Nephron progenitor cell (in vitro differentiated cells): ENCODE measurements at regions not wholly inside any gene's neighbourhood (a gene's known extent, or its start where the extent isn't known, plus 50 kb on each side); places are given as distances from the start of the nearest gene placed in this dataset.
A peak's percentile ranks its signal among the peaks of the same experiment; 100 is the strongest.
"Not testable (repeated sequence)": the region's sequence is repeated elsewhere in the genome, so short reads cannot be mapped to it uniquely, and the experiment has no call there.

Experiments
- DNase-seq: peaks from one replicate; pipeline ENCODE4 v3.0.0; 2021
- H3K27ac Mint-ChIP-seq: 2 replicates; pipeline ENCODE4 v1.8.0; 2021; ENCODE audit warnings: mild to moderate bottlenecking, moderate library complexity, mixed read lengths
- H3K27me3 Mint-ChIP-seq: 2 replicates; pipeline ENCODE4 v1.8.0; 2021; ENCODE audit warnings: mild to moderate bottlenecking, low read depth, mixed read lengths; ENCODE audit not compliant: poor library complexity
- H3K36me3 Mint-ChIP-seq: 2 replicates; pipeline ENCODE4 v1.8.0; 2021; ENCODE audit warnings: low read depth, mixed read lengths
- H3K4me1 Mint-ChIP-seq: 2 replicates; pipeline ENCODE4 v1.8.0; 2021; ENCODE audit warnings: mixed read lengths
- H3K4me3 Mint-ChIP-seq: 2 replicates; pipeline ENCODE4 v1.8.0; 2021; ENCODE audit warnings: mild to moderate bottlenecking, moderate library complexity, mixed read lengths
- H3K9me3 Mint-ChIP-seq: 2 replicates; pipeline ENCODE4 v1.8.0; 2021; ENCODE audit warnings: mild to moderate bottlenecking, moderate library complexity, mixed read lengths
- TF ChIP-seq, protein P1 (sequence below): fragments of 200-600 bp; sonication (generic); IDR thresholded peaks from 2 replicates; pipeline ENCODE4 v1.5.0; 2021; ENCODE audit warnings: antibody characterized with exemption

DNA sequence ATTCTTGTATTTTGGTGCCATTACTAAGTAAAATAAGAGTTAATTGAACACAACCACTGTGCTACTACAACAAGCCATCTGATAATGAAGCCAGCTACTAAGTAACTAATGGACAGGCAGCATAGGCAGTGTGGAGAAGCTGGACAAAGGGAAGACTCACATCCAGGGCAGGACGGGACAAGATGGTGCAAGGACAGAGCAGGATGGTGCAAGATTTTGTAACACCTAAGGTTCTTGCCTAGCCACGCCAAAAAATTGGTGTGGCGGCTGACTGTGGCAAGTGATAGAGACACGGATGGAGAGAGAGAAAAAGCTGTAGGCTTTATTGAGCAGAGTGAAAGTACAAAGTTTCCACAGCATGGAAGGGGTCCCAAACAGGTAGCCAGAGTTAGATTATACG, 114.0 kb upstream of the VANGL1 start:
- TF ChIP-seq, protein P1, sequence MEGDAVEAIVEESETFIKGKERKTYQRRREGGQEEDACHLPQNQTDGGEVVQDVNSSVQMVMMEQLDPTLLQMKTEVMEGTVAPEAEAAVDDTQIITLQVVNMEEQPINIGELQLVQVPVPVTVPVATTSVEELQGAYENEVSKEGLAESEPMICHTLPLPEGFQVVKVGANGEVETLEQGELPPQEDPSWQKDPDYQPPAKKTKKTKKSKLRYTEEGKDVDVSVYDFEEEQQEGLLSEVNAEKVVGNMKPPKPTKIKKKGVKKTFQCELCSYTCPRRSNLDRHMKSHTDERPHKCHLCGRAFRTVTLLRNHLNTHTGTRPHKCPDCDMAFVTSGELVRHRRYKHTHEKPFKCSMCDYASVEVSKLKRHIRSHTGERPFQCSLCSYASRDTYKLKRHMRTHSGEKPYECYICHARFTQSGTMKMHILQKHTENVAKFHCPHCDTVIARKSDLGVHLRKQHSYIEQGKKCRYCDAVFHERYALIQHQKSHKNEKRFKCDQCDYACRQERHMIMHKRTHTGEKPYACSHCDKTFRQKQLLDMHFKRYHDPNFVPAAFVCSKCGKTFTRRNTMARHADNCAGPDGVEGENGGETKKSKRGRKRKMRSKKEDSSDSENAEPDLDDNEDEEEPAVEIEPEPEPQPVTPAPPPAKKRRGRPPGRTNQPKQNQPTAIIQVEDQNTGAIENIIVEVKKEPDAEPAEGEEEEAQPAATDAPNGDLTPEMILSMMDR: no peak
- no peaks in the 10 kb centered on the region for H3K9me3 Mint-ChIP-seq
- peak overlapping the region; percentile 25 for H3K4me3 Mint-ChIP-seq
- no peaks in the 10 kb centered on the region for H3K36me3 Mint-ChIP-seq
- peak overlapping the region; percentile 64 for H3K27ac Mint-ChIP-seq
- no peaks in the 10 kb centered on the region for H3K27me3 Mint-ChIP-seq
- peaks cover 30% of the 10 kb centered on the region for H3K4me1 Mint-ChIP-seq
- no peak for DNase-seq

DNA sequence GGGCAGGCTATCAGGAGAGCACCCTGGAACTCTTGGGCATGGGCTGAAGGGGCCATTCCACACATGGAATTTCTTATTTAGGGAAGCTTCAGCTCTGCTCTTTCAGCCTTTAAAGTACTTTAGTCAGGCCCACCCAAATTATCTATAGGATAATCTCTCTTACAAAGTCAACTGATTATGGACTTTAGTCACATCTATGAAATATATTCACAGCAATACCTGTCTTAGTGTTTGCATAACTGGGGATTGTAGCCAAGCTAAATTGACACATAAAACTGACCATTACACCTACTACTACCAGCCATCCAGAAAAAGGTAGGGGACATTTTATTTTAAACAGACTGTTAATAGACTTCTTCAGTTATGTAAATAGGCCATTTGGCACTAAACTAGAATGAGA, 114.9 kb upstream of the VANGL1 start:
- no peaks in the 10 kb centered on the region for H3K9me3 Mint-ChIP-seq
- H3K4me1 Mint-ChIP-seq: peaks cover 21% of the 10 kb centered on the region
- H3K4me3 Mint-ChIP-seq: no peak overlapping the region
- TF ChIP-seq, protein P1: no peak
- no peaks in the 10 kb centered on the region for H3K36me3 Mint-ChIP-seq
- no peak overlapping the region for H3K27ac Mint-ChIP-seq
- no peak for DNase-seq
- H3K27me3 Mint-ChIP-seq: no peaks in the 10 kb centered on the region

DNA sequence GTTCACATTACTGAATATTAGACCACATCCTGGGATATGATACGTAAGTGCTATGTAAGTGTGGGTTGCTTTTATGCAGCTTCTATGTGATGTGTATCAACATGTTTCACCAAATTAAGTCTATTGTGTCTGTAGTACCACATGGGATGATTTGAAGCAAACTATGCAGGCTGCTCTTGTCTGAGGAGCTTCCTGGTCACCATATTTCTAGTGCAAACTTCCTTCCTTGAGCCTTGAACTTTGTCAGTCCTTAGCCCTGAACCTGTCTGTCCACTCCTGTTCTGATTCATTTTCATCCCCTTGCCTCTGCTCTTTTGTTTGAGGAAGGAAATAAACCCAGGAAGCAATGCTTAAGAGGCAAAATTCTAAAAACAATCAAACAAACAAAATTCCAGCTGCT, 117.5 kb upstream of the VANGL1 start:
- H3K36me3 Mint-ChIP-seq: no peaks in the 10 kb centered on the region
- no peak for DNase-seq
- H3K9me3 Mint-ChIP-seq: peaks cover 5% of the 10 kb centered on the region
- peaks cover 16% of the 10 kb centered on the region for H3K4me1 Mint-ChIP-seq
- no peak overlapping the region for H3K27ac Mint-ChIP-seq
- no peaks in the 10 kb centered on the region for H3K27me3 Mint-ChIP-seq
- no peak overlapping the region for H3K4me3 Mint-ChIP-seq
- TF ChIP-seq, protein P1: no peak

DNA sequence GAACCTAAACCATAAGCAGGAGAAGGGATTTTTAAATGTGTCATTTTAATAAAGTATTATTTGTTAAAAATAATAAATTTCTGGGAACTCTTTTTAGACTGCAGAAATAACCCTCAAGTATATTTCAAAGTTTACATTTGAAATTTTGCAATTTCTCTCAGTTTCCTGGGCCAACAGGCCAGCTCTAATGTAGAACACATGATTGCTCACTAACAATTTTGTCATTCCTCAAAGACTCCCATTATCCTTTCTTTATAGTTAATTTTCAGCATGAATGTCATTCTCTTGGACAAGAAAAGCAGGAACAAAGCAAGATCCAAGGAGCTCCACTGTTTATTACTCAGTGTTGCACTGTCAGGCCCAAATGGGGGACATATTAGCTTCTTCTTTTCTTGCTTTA, 119.4 kb upstream of the VANGL1 start:
- peaks cover 5% of the 10 kb centered on the region for H3K9me3 Mint-ChIP-seq
- H3K4me1 Mint-ChIP-seq: peaks cover under 1% of the 10 kb centered on the region
- DNase-seq: no peak
- TF ChIP-seq, protein P1: no peak
- no peaks in the 10 kb centered on the region for H3K36me3 Mint-ChIP-seq
- no peak overlapping the region for H3K27ac Mint-ChIP-seq
- peaks cover 6% of the 10 kb centered on the region for H3K27me3 Mint-ChIP-seq
- H3K4me3 Mint-ChIP-seq: no peak overlapping the region

DNA sequence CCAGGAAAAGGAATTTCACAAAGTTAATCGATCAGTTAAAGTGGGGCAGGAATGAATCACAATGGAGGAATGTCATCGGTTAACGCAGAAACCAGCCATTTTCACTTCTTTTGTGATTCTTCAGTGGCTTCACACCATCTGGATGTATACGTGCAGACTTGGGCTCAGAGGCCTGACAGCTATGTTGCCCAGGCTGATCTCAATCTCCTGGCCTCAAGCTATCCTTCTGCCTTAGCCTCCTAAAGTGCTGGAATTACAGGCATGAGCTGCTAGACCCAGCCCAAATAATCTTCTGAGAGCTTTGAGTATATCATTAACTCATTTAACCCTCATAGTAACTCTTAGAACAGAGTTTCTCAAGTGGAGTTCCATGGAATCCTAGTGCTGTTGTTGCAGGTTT, 126.5 kb upstream of the VANGL1 start:
- Mint-ChIP-seq H3K27me3 (peaks cover 10% of the 10 kb centered on the region), H3K9me3 (no peaks in the 10 kb centered on the region), H3K36me3 (no peaks in the 10 kb centered on the region), H3K4me1 (peaks cover 9% of the 10 kb centered on the region), H3K4me3 (no peak overlapping the region), H3K27ac (no peak overlapping the region)
- no peak for DNase-seq
- TF ChIP-seq, protein P1: no peak

DNA sequence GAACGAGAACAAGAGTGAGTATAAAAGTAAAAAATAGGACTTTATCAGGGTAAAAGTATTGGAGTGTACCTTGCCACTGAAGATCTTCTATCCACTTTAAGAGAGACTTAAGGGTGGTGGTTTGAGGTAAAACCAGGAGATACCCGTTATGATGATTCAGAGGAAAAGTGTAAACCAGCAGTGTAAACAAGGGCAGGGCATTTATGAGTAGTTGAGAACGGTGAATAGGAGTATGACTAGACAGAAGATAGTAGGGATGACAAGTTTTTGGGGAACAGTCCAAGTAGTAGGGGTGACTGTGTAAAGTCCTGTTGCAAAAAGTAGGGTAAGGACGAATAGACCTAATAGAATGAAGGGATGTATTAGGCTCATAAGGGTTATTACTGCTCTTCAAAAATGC, 131.5 kb upstream of the VANGL1 start:
- not testable (repeated sequence) for H3K27ac Mint-ChIP-seq, DNase-seq, H3K9me3 Mint-ChIP-seq, H3K27me3 Mint-ChIP-seq, H3K4me3 Mint-ChIP-seq, H3K36me3 Mint-ChIP-seq
- H3K4me1 Mint-ChIP-seq: peaks cover 31% of the 10 kb centered on the region
